ENCODE measurements at regions not wholly inside any gene's neighbourhood (a gene's known extent, or its start where the extent isn't known, plus 50 kb on each side); places are given as distances from the start of the nearest gene placed in this dataset.

DNA sequence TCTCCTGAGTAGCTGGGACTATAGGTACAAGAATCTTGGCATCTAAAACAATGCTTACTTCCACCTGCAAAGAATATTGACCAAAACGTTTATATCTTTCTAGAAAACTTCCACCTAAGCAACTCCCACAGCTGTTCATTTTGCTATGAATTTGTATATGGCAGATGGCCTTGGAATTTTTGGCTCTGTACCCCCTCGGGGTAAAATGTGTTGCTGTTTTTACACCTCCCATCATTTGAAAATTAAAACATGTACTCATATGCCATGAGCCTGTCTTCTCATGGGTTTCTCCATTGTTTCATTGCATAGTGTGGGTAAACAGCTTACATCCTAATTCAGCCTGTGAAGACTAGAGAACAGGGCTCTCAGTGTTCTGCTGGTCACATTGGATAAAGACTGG is 853.6 kb upstream of the SOX11 start:
- no peak for DNase-seq (ENCODE audit: low read depth, low spot score)
- TF ChIP-seq, protein P1, sequence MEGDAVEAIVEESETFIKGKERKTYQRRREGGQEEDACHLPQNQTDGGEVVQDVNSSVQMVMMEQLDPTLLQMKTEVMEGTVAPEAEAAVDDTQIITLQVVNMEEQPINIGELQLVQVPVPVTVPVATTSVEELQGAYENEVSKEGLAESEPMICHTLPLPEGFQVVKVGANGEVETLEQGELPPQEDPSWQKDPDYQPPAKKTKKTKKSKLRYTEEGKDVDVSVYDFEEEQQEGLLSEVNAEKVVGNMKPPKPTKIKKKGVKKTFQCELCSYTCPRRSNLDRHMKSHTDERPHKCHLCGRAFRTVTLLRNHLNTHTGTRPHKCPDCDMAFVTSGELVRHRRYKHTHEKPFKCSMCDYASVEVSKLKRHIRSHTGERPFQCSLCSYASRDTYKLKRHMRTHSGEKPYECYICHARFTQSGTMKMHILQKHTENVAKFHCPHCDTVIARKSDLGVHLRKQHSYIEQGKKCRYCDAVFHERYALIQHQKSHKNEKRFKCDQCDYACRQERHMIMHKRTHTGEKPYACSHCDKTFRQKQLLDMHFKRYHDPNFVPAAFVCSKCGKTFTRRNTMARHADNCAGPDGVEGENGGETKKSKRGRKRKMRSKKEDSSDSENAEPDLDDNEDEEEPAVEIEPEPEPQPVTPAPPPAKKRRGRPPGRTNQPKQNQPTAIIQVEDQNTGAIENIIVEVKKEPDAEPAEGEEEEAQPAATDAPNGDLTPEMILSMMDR (IDR thresholded peaks at IDR 0.05; ENCODE audit: low read depth, low read length), result no peak
- in situ Hi-C loops (cut with HindIII; ENCODE audit: low sequenced_read_pairs), result no loop called here
- H3K4me3 ChIP-seq (ENCODE audit: low read depth, low read length), result no peak overlapping the region

DNA sequence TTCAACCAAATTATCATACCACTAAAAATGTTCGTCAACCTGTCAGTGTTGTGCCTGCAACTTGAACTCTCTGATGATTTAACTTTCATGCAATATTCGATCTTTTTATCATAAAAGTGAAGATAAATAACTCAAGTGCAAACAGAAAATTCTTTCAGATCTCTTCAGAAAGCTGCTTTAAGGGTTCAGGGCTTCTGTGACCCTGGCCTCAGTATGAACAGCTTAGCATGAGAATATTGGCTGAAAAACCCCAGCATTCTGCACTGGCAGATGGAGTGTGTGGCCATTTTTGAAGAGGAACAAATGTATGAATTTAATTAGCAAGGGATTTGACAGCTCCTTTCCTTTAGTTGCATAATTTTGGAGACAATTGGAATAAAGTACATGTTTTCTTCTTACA is 851.4 kb upstream of the SOX11 start:
- in situ Hi-C loops (cut with HindIII; ENCODE audit: low sequenced_read_pairs), result no loop called here
- TF ChIP-seq, protein P1 (IDR thresholded peaks at IDR 0.05; ENCODE audit: low read depth, low read length), result no peak
- H3K4me3 ChIP-seq (ENCODE audit: low read depth, low read length), result no peak overlapping the region
- no peak for DNase-seq (ENCODE audit: low read depth, low spot score)

DNA sequence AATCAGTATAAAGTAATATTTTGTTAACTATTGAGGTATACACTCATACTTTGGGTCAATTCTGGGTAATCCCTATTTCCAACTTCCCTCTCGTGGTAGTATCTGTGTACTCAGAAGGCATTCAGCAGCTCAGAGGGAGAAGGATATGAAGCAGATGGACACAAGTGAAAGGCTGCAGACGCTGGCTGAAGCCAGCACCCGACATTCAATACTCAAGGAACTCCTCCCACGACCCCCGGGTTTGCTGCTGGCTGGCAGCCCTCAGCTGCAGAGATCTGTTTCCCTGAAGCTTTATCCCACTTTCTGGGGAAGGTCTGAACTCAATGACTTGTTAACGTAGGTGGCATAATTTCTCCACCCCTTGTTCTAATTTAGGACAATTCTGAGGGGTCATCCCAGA is 847.3 kb upstream of the SOX11 start:
- TF ChIP-seq, protein P1 (IDR thresholded peaks at IDR 0.05; ENCODE audit: low read depth, low read length), result no peak
- no peak for DNase-seq (ENCODE audit: low read depth, low spot score)
- H3K4me3 ChIP-seq (ENCODE audit: low read depth, low read length), result no peak overlapping the region
- in situ Hi-C loops (cut with HindIII; ENCODE audit: low sequenced_read_pairs), result no loop called here

DNA sequence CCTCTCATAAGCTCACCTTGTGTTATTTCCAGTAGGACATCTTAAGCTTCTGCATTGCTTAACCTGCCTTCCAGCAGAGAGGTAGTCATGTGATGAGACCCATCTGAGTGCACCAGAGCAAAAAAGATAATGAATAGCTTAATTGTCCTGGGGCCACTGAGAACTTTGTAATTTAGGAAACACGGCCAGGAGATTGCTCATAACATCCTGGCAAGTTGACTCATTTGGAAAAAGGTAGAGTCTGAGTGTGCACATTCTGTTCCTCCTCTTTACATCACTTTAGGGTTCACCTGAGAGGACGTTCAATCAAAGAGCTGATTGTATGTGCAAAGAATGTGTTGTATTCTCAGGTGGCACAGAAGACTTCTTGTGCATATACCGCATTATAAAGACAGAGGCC is 830.2 kb upstream of the SOX11 start:
- no peak for DNase-seq (ENCODE audit: low read depth, low spot score)
- in situ Hi-C loops (cut with HindIII; ENCODE audit: low sequenced_read_pairs), result no loop called here
- TF ChIP-seq, protein P1 (IDR thresholded peaks at IDR 0.05; ENCODE audit: low read depth, low read length), result no peak
- no peak overlapping the region for H3K4me3 ChIP-seq (ENCODE audit: low read depth, low read length)

DNA sequence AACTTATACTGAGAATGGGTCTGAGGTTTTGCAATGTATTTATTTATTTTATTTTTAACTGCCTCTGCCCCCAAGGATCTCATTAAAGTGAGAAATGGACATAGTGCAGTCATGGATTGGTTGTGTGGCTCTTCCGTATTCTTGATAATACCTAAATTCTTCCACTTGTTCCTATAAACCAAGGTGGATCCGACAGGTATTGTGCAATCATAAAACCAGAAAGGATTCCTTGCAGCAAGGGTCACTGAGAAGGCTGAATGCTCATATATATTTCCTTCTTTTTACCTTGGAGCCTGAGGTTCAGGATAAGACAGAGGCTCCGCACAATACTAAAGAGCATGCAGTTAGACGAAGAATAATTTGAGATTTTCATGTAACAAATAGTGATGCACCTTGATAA is 826.0 kb upstream of the SOX11 start:
- TF ChIP-seq, protein P1 (IDR thresholded peaks at IDR 0.05; ENCODE audit: low read depth, low read length), result no peak
- DNase-seq (ENCODE audit: low read depth, low spot score), result no peak
- in situ Hi-C loops (cut with HindIII; ENCODE audit: low sequenced_read_pairs), result no loop called here
- H3K4me3 ChIP-seq (ENCODE audit: low read depth, low read length), result no peak overlapping the region

DNA sequence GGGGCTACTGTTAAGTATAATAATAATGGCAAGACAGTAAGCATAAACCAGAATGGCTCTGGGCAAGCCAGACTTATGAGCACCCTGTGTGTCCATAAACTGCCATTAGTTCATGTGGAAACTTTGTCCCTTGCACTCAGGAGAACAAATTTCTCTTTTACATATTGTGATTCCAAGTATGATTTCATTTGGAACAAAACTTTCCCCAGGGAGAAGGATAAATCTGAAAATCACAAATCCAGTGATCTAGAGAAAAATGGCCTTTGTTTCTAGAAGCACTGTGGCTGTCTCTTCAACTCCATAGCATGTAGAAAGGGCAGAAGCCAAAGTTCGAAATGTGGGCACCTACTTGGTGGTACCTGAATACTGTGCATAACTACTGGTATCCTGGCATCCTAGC is 823.7 kb upstream of the SOX11 start:
- TF ChIP-seq, protein P1 (IDR thresholded peaks at IDR 0.05; ENCODE audit: low read depth, low read length), result no peak
- in situ Hi-C loops (cut with HindIII; ENCODE audit: low sequenced_read_pairs), result no loop called here
- no peak for DNase-seq (ENCODE audit: low read depth, low spot score)
- H3K4me3 ChIP-seq (ENCODE audit: low read depth, low read length), result no peak overlapping the region

DNA sequence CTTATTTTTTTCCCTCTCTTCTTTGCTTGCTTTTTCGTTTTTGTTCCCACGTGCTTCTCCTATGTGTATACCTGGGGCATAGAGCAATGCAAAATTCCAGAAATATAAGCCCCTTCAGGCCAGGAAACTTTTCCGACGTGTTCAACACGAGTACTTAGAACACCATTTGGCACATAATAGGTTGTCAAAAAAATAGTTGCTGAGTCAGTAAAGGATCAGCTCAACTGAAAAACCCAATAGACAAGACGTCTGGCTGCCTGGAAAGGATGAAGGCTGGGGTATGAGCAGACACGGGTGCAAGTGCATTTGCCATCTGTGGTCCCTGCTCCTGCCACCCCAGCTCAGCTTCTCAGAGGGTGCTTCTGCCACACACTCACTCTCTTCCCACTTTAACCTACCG is 823.0 kb upstream of the SOX11 start:
- in situ Hi-C loops (cut with HindIII; ENCODE audit: low sequenced_read_pairs), result no loop called here
- TF ChIP-seq, protein P1 (IDR thresholded peaks at IDR 0.05; ENCODE audit: low read depth, low read length), result no peak
- DNase-seq (ENCODE audit: low read depth, low spot score), result no peak
- H3K4me3 ChIP-seq (ENCODE audit: low read depth, low read length), result no peak overlapping the region
